RPMI7951 (cell line): ENCODE measurements at regions not wholly inside any gene's neighbourhood (a gene's known extent, or its start where the extent isn't known, plus 50 kb on each side); places are given as distances from the start of the nearest gene placed in this dataset.
"Not testable (repeated sequence)": the region's sequence is repeated elsewhere in the genome, so short reads cannot be mapped to it uniquely, and the experiment has no call there.

Source experiments
- DNase-seq: peaks from one replicate; pipeline ENCODE4 v3.0.0-alpha.2; 2012; ENCODE audit warnings: low read depth

- no peak for DNase-seq
Measured at GRCh38 chr7:34486371-34486770, 171.6 kb upstream of the NPSR1 start.

- no peak for DNase-seq
Measured at GRCh38 chr7:34487391-34488115, 170.5 kb upstream of the NPSR1 start.

- no peak for DNase-seq
Measured at GRCh38 chr7:34488766-34489165, 169.3 kb upstream of the NPSR1 start.

DNA sequence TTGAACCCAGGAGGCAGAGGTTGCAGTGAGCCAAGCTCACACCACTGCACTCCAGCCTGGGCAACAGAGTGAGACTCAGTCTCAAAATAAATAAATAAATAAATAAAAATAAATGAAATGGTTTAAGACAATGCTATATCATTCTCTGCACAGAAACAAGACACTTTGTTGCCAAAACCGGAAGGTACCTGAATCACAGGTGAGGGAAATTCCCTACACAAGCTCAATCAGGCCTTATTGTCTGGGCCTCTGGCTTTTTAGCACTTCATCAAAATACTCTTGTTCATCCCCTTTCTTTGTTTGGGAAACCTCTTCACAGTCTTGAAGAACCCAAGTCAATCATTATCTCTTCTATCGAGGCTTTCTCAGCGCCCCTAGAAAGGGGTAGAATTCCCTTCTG is 166.1 kb upstream of the NPSR1 start:
- DNase-seq: no peak

- no peak for DNase-seq
Measured at GRCh38 chr7:34493752-34494151, 164.3 kb upstream of the NPSR1 start.

DNA sequence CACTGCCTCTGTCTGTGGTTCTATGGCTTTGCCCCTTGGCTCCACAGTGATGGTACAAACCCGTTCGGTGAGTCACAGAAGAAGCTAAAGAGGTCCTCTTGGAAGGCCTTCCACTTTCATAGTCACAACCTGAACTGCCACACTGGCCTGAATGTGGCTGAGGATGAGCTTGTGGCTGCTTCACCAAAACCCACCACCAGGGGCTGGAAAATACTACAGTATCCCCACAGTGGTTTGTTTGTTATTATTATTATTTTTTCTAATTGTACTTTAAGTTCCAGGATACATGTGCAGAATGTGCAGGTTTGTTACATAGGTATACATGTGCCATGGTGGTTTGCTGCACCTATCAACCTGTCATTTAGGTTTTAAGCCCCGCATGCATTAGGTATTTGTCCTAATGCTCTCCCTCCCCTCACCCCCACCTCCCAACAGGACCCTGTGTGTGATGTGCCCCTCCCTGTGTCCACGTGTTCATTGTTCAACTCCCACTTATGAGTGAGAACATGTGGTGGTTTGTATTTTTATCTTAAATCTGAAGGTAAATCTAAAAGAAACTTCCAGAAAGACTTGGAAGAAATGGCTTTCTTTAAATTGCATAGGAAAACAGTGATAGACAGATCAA is 160.8 kb upstream of the NPSR1 start:
- DNase-seq: peak; percentile 10

GRCh38 chr7:34501156-34501555 is 156.9 kb upstream of the NPSR1 start:
- DNase-seq: no peak

- DNase-seq: no peak
Measured at GRCh38 chr7:34507191-34507590, 150.8 kb upstream of the NPSR1 start.

DNA sequence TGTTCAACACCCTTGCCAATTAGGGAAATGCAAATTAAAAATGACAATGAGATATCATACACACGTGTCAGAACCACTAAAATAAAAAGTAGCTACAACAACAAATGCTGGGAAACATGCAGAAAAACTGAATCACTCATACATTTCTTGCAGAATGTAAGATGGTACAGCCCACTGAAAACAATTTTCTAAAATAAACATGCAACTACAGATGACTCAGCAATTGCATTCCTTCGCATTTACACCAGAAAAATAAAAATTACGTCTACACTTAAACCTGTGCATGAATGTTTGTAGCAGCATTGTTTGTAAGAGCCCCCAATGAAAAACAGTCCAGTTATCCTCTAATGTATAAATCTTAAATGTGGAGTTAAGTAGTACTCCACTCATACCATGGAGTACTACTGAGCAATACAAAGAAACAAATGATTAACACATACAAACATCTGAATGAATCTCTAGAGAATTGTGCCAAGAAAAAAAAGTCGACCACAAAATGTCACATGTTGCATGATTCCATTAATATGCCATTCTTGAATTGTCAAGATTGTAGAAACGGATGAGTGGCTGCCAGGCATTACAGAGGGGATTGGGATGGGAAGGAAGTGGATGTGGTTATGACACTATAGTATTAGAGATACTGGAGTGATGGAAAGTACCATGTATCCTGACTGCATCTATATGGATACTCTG is 134.6 kb upstream of the NPSR1 start:
- DNase-seq: peak; percentile 81

DNA sequence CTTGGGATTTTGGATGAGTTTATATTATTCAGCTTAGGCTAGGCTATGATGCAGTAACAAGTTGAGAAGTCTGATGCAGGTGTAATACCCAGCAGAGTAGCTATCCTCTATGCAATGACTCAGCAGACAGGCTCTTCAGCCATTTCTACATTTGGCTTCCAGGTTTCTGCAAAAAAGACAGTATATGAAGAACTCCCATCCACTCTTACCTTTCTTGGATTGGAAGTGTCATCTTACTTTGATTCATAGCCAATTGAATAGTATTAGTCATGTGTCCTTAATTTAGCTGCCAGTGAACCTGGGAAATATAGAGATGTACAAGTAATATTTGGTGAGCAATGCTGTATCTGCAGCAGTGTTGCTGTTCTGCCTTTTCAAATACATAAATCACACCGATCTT is 127.8 kb upstream of the NPSR1 start:
- DNase-seq: no peak

GRCh38 chr7:34539003-34539402 is 119.0 kb upstream of the NPSR1 start:
- no peak for DNase-seq

DNA sequence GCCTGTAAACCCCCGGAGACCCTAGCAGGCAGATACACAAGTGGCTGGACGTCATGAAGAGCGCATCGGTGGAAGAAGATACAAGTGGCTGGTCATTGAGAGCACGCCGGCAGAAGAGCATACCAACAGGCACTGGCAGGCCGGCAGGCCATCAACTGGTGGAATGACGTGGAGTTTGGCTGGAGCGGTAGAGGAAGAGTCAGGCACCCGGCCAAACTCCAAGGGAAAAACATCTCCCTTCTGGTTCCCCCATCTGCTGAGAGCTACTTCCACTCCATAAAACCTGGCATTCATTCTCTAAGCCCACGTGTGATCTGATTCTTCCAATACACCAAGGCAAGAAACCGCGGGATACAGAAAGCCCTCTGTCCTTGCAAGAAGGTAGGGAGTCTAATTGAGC is 113.4 kb upstream of the NPSR1 start:
- peak; percentile 16 for DNase-seq

DNA sequence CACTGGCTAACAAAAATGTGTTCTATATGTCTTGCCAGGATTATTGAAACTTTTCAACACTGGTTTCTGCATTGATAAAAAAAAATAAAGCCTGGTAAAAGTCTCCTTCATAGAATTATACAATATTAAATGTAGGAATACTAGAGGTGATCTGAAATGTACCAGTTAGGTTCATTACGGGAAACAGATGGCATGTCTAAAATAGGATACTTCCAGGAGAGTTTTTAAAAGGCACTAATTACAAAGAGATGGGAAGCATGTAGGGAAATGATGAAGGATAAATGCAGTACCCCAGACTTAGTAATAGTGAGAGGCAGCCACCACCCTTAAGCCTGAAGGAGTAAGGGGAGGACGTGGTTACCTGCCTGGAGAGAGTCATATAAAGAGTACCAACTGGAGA is 107.0 kb upstream of the NPSR1 start:
- DNase-seq: no peak

DNA sequence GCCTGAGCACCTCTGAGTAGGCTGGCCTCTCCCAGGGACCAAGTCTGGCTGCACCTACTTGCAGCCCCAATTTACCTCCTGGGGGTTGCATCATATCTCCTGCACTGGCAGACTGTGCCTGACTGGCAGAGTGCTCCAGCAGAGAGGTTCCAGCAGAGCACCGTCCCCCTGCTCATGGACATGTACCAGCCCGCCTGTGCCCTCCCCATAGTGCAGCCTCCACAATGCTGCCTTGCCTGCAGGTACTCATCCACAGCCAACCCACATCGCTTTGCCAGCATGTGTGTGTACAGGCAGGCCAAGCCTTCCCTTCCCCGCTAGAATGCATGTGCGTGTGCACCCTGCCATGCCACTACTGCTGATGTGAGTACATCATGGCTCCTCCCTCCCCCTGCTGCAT is 105.5 kb upstream of the NPSR1 start:
- no peak for DNase-seq

- DNase-seq: no peak
Measured at GRCh38 chr7:34558022-34558421, 100.0 kb upstream of the NPSR1 start.

DNA sequence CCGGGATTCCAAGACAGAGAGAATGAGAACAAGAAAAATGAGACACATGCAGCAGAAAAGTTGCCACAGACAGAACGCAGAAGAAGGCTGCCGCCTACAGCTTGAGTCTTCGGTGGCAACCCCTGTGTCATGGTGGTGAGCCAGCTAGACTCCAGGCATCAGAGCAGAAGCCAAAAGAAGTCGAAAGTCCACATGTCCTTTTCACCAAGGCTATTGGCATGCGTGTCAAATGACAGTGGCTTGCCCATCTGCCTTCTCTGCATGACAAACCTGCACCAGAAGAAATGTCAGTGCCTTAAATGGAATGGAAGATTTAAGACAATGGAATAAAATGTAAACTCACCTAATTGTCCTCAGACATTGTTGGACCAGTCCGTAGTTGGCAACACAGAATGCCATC is 93.9 kb upstream of the NPSR1 start:
- DNase-seq: no peak

DNA sequence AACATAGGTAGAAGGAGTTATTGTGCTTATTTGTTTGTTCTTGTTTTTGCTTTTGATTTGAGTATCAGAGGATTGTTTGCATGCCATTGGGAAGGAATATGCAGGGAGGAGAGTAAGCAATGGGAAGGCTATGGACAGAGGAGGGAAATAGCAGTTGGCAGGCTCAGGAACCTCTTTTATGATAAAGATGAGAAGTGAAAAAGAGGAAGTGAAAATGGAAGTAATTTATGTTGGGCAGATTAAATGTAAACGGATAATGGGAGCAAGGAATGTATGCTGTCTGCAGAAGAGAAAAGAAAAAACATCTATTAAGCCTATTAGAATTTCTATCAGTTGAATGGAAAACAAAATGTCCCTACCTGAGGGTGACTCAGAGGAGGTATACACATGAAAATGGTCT is 90.1 kb upstream of the NPSR1 start:
- DNase-seq: no peak

GRCh38 chr7:34569975-34570699 is 87.9 kb upstream of the NPSR1 start:
- DNase-seq: no peak

GRCh38 chr7:34575006-34575405 is 83.0 kb upstream of the NPSR1 start:
- DNase-seq: no peak

GRCh38 chr7:34577934-34578333 is 80.1 kb upstream of the NPSR1 start:
- not testable (repeated sequence) for DNase-seq

GRCh38 chr7:34581698-34582097 is 76.3 kb upstream of the NPSR1 start:
- DNase-seq: peak; percentile 11

DNA sequence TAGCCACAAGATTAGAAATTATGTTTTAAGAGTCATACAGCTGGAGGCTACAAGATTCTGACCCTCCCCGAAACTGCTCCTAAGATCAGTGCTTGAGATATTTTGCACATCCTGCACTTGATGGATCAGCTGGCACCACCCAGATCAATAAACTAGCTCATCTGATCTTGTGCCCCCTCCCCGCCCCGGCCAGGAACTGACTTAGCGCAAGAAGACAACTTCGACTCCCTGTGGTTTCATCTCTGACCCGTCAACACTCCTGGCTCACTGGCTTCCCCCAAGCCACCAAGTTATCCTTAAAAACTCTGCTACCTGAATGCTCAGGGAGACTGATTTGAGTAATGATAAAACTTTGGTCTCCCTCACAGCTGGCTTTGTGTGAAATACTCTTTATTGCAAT is 73.5 kb upstream of the NPSR1 start:
- DNase-seq: no peak

DNA sequence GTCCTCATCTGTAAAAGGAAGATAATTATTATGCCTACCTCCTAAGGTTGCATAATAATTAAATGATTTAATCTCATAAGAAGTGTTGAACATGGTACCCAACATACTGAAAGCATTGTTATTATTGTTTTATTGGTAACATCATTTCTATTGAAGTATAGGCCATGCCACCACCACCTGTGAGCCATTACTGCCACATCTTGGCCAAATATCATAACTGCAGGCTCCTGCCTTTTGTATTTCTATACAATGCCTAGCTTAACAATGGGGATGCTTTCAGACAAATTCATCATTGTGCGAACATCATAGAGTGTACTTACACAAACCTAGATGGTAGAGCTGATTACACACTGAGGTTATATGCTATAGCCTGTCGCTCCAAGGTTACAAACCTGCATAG is 61.1 kb upstream of the NPSR1 start:
- DNase-seq: peak; percentile 29
